AG04450 (cell line): ENCODE measurements at regions not wholly inside any gene's neighbourhood (a gene's known extent, or its start where the extent isn't known, plus 50 kb on each side); places are given as distances from the start of the nearest gene placed in this dataset.

ENCODE experiments used
- CTCF ChIA-PET: fragments of 300-600, 350-600 bp; formaldehyde crosslinking; extraction: SDS; loops from one replicate; lab custom pipeline; 2022; ENCODE audit warnings: antibody characterized with exemption, inconsistent platforms; lab: Charles Lee
- POLR2A ChIA-PET: fragments of 350-600 bp; formaldehyde crosslinking; extraction: SDS; loops from one replicate; lab custom pipeline; 2021; ENCODE audit warnings: antibody characterized with exemption, inconsistent platforms; lab: Yijun Ruan, JAX
- DNase-seq: peaks from one replicate; pipeline ENCODE4 v3.0.0-alpha.2; 2011; ENCODE audit warnings: low read depth, low spot score
- H3K27ac ChIP-seq: one replicate; pipeline ENCODE4 v1.5.1; 2012; ENCODE audit warnings: low read depth, low read length, control low read depth
- H3K27me3 ChIP-seq: one replicate; pipeline ENCODE4 v1.6.0; 2012; ENCODE audit warnings: low read length; ENCODE audit not compliant: control insufficient read depth, insufficient read depth
- H3K4me3 ChIP-seq: 2 replicates; pipeline ENCODE4 v1.5.1; 2011; ENCODE audit warnings: mild to moderate bottlenecking, low read depth, low read length, control low read depth
- H3K9me3 ChIP-seq: 2 replicates; pipeline ENCODE4 v1.5.1; 2012; ENCODE audit warnings: low read length; ENCODE audit not compliant: control insufficient read depth, insufficient read depth
- TF ChIP-seq, protein P1 (sequence below): IDR thresholded peaks from 2 replicates; pipeline ENCODE4 v1.5.1; 2011; ENCODE audit warnings: low read depth, low read length, control low read depth, inconsistent platforms

GRCh38 chr4:163988391-163988790 is 493.9 kb downstream of the TMA16 start:
- CTCF ChIA-PET, result no interaction called here
- H3K27me3 ChIP-seq, result no peaks in the 10 kb centered on the region
- H3K9me3 ChIP-seq, result no peaks in the 10 kb centered on the region; the same call in 1 of the 2 replicates
- POLR2A ChIA-PET, result no interaction called here
- no peak overlapping the region for H3K27ac ChIP-seq
- no peak overlapping the region for H3K4me3 ChIP-seq
- TF ChIP-seq, protein P1, sequence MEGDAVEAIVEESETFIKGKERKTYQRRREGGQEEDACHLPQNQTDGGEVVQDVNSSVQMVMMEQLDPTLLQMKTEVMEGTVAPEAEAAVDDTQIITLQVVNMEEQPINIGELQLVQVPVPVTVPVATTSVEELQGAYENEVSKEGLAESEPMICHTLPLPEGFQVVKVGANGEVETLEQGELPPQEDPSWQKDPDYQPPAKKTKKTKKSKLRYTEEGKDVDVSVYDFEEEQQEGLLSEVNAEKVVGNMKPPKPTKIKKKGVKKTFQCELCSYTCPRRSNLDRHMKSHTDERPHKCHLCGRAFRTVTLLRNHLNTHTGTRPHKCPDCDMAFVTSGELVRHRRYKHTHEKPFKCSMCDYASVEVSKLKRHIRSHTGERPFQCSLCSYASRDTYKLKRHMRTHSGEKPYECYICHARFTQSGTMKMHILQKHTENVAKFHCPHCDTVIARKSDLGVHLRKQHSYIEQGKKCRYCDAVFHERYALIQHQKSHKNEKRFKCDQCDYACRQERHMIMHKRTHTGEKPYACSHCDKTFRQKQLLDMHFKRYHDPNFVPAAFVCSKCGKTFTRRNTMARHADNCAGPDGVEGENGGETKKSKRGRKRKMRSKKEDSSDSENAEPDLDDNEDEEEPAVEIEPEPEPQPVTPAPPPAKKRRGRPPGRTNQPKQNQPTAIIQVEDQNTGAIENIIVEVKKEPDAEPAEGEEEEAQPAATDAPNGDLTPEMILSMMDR, result no peak
- no peak for DNase-seq

DNA sequence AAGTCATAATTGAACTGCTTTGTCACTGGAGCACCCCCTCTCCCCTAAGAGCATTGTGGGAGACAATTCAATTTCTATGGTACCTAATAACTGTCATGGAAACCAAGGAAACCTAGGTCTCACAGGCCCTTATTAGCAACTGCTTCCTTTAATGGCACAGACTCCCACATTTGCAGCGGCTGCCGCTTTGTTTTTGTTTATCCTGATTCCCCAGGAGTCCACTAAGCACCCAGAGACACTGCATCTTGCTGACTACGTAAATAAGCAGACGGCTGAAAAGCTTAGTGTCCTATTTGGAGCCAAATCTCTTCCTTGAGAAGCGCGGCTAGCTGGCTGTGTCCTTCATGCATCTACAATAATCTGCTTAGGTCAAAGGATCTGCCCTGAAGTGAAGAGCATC is 494.4 kb downstream of the TMA16 start:
- ChIA-PET POLR2A (no interaction called here), CTCF (no interaction called here)
- Histone ChIP-seq H3K27ac (no peak overlapping the region), H3K4me3 (no peak overlapping the region), H3K9me3 (no peaks in the 10 kb centered on the region; the same call in 1 of the 2 replicates), H3K27me3 (no peaks in the 10 kb centered on the region)
- TF ChIP-seq, protein P1, result no peak
- DNase-seq, result no peak

GRCh38 chr4:163991298-163991865 is 496.9 kb downstream of the TMA16 start:
- ChIA-PET CTCF (no interaction called here), POLR2A (no interaction called here)
- Histone ChIP-seq H3K4me3 (no peak overlapping the region), H3K27ac (no peak overlapping the region), H3K9me3 (no peaks in the 10 kb centered on the region; the same call in 1 of the 2 replicates), H3K27me3 (no peaks in the 10 kb centered on the region)
- no peak for DNase-seq
- TF ChIP-seq, protein P1, result no peak

GRCh38 chr4:164009435-164009834 is 514.9 kb downstream of the TMA16 start:
- no peaks in the 10 kb centered on the region for H3K27me3 ChIP-seq
- no peak overlapping the region for H3K27ac ChIP-seq
- H3K9me3 ChIP-seq, result peaks cover 8% of the 10 kb centered on the region
- POLR2A ChIA-PET, result no interaction called here
- no peak for DNase-seq
- CTCF ChIA-PET, result interaction anchor here (0.6 kb wide), 1 partner anchor 459 kb away, joined by 3 read pairs; no protein-coding TSS in a partner anchor
- H3K4me3 ChIP-seq, result no peak overlapping the region
- TF ChIP-seq, protein P1, result no peak

DNA sequence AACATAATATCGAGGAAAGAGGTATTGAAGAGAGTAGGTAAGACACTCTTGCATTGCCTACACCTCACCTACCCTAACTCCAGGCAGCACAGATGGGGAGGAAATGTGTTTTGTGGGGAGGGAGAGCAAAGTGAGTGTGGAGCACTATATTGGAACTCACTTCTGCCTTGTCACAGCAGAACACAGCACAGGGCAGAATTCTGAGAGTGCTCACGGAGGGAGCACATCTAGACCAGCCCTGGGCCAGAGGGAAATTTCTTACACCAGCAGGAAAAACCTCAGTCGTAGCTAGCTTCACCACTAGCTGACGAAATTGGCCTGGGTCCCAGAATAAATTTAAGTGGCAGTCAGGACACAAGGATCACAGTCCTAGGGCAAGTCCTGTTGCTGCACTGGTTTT is 517.3 kb downstream of the TMA16 start:
- H3K9me3 ChIP-seq, result peaks cover 8% of the 10 kb centered on the region
- TF ChIP-seq, protein P1, result no peak
- POLR2A ChIA-PET, result no interaction called here
- no peak overlapping the region for H3K27ac ChIP-seq
- H3K27me3 ChIP-seq, result no peaks in the 10 kb centered on the region
- CTCF ChIA-PET, result interaction anchor here (1.4 kb wide), 1 partner anchor 457 kb away, joined by 3 read pairs; no protein-coding TSS in a partner anchor
- no peak for DNase-seq
- no peak overlapping the region for H3K4me3 ChIP-seq
